Middle frontal gyrus (tissue), 1 donor: ENCODE measurements at regions not wholly inside any gene's neighbourhood (a gene's known extent, or its start where the extent isn't known, plus 50 kb on each side); places are given as distances from the start of the nearest gene placed in this dataset.
"Not testable (repeated sequence)": the region's sequence is repeated elsewhere in the genome, so short reads cannot be mapped to it uniquely, and the experiment has no call there.

ENCODE experiments used
- DNase-seq: peaks from one replicate; pipeline ENCODE4 v3.0.0-alpha.2; 2015; ENCODE audit warnings: low spot score; ENCODE audit errors: extremely low spot score

- DNase-seq: no peak
Measured at GRCh38 chr4:1531683-1532548, 125.7 kb upstream of the NKX1-1 start.

GRCh38 chr4:1530356-1530755 is 124.1 kb upstream of the NKX1-1 start:
- no peak for DNase-seq

- DNase-seq: no peak
Measured at GRCh38 chr4:1524761-1525160, 118.5 kb upstream of the NKX1-1 start.

- no peak for DNase-seq
Measured at GRCh38 chr4:1523907-1524636, 117.8 kb upstream of the NKX1-1 start.

- no peak for DNase-seq
Measured at GRCh38 chr4:1523506-1523905, 117.3 kb upstream of the NKX1-1 start.

GRCh38 chr4:1523033-1523432 is 116.8 kb upstream of the NKX1-1 start:
- DNase-seq: no peak

GRCh38 chr4:1522606-1523005 is 116.4 kb upstream of the NKX1-1 start:
- no peak for DNase-seq

GRCh38 chr4:1521821-1522361 is 115.6 kb upstream of the NKX1-1 start:
- no peak for DNase-seq

GRCh38 chr4:1520795-1521576 is 114.7 kb upstream of the NKX1-1 start:
- DNase-seq: not testable (repeated sequence)

- no peak for DNase-seq
Measured at GRCh38 chr4:1519787-1520661, 113.8 kb upstream of the NKX1-1 start.

GRCh38 chr4:1518997-1519700 is 112.9 kb upstream of the NKX1-1 start:
- DNase-seq: no peak

- no peak for DNase-seq
Measured at GRCh38 chr4:1517592-1518411, 111.6 kb upstream of the NKX1-1 start.

GRCh38 chr4:1516881-1517480 is 110.7 kb upstream of the NKX1-1 start:
- no peak for DNase-seq

GRCh38 chr4:1516261-1516660 is 110.0 kb upstream of the NKX1-1 start:
- no peak for DNase-seq

- DNase-seq: no peak
Measured at GRCh38 chr4:1515763-1516162, 109.5 kb upstream of the NKX1-1 start.

GRCh38 chr4:1515156-1515555 is 108.9 kb upstream of the NKX1-1 start:
- no peak for DNase-seq

GRCh38 chr4:1514612-1515011 is 108.4 kb upstream of the NKX1-1 start:
- DNase-seq: no peak

- DNase-seq: no peak
Measured at GRCh38 chr4:1513936-1514483, 107.8 kb upstream of the NKX1-1 start.
